SU-DHL-6 (cell line): ENCODE measurements at regions not wholly inside any gene's neighbourhood (a gene's known extent, or its start where the extent isn't known, plus 50 kb on each side); places are given as distances from the start of the nearest gene placed in this dataset.

Experiments used
- H2AFZ ChIP-seq: fragments of 200-600 bp; sonication (generic); 2 replicates; pipeline ENCODE4 v1.6.1; 2014; ENCODE audit warnings: low read depth, mild to moderate bottlenecking, moderate library complexity, mixed read lengths, antibody characterized with exemption, low read length; ENCODE audit not compliant: severe bottlenecking
- H3F3A ChIP-seq: fragments of 200-600 bp; shearing (Covaris generic); 2 replicates; pipeline ENCODE4 v1.6.0; 2016; ENCODE audit warnings: antibody characterized with exemption, mild to moderate bottlenecking; ENCODE audit not compliant: insufficient read depth
- H3K27ac ChIP-seq: fragments of 200-600 bp; sonication (generic); 2 replicates; pipeline ENCODE4 v1.5.1; 2016; ENCODE audit warnings: low read depth, mild to moderate bottlenecking, low read length, moderate library complexity, mixed read lengths
- H3K27me3 ChIP-seq: fragments of 200-600 bp; sonication (generic), shearing (Covaris generic); 2 replicates; pipeline ENCODE4 v1.6.0; 2014; ENCODE audit warnings: mild to moderate bottlenecking, low read length
- H3K36me3 ChIP-seq: fragments of 200-600 bp; sonication (generic); 2 replicates; pipeline ENCODE4 v1.6.1; 2014; ENCODE audit warnings: mild to moderate bottlenecking, low read length, mixed read lengths
- H3K4me2 ChIP-seq: fragments of 300-600, 200-600 bp; shearing (Covaris generic), sonication (generic); 2 replicates; pipeline ENCODE4 v1.6.0; 2014; ENCODE audit warnings: low read length, low read depth, mild to moderate bottlenecking; ENCODE audit not compliant: poor library complexity, severe bottlenecking
- H3K4me3 ChIP-seq: fragments of 200-600 bp; sonication (generic); 2 replicates; pipeline ENCODE4 v1.5.1; 2014; ENCODE audit warnings: antibody characterized with exemption, low read length, mild to moderate bottlenecking, mixed read lengths; ENCODE audit not compliant: insufficient read depth, poor library complexity, severe bottlenecking
- H3K79me2 ChIP-seq: fragments of 200-600 bp; sonication (generic); 2 replicates; pipeline ENCODE4 v1.6.1; 2014; ENCODE audit warnings: mild to moderate bottlenecking, low read length, moderate library complexity; ENCODE audit not compliant: insufficient read depth
- H3K9ac ChIP-seq: fragments of 200-600 bp; sonication (generic); 2 replicates; pipeline ENCODE4 v1.7.0; 2014; ENCODE audit warnings: mild to moderate bottlenecking, low read length
- H3K9me2 ChIP-seq: fragments of 200-600 bp; sonication (generic); replicated peaks from 2 replicates; pipeline ENCODE4 v1.6.1; 2014; ENCODE audit warnings: low read length; ENCODE audit not compliant: insufficient read depth
- H3K9me3 ChIP-seq: fragments of 200-600 bp; sonication (generic); 2 replicates; pipeline ENCODE4 v1.6.1; 2014; ENCODE audit warnings: low read length, mixed read lengths; ENCODE audit not compliant: insufficient read depth
- H4K20me1 ChIP-seq: fragments of 200-600 bp; sonication (generic); 2 replicates; pipeline ENCODE4 v1.6.1; 2014; ENCODE audit warnings: low read depth, mild to moderate bottlenecking, antibody characterized with exemption, low read length, moderate library complexity, mixed read lengths
- CTCF ChIP-seq: fragments of 200-600 bp; sonication (generic); IDR thresholded peaks from one replicate; pipeline ENCODE4 v1.5.1; 2017; ENCODE audit warnings: antibody characterized with exemption, mild to moderate bottlenecking, low read length, moderate library complexity; ENCODE audit not compliant: insufficient read depth, poor library complexity, severe bottlenecking
- EZH2phosphoT487 ChIP-seq: fragments of 200-600 bp; sonication (generic), shearing (Covaris generic); conservative IDR thresholded peaks from 2 replicates; pipeline ENCODE4 v1.6.1; 2018; ENCODE audit warnings: mild to moderate bottlenecking, antibody characterized with exemption, low read length, moderate library complexity, mixed read lengths

- TF ChIP-seq EZH2phosphoT487 (no peak), CTCF (no peak)
- Histone ChIP-seq H2AFZ (no peak overlapping the region), H4K20me1 (no peaks in the 10 kb centered on the region), H3K27ac (no peak overlapping the region), H3F3A (no peaks in the 10 kb centered on the region), H3K4me3 (no peak overlapping the region), H3K9me2 (no peaks in the 10 kb centered on the region), H3K9ac (no peak overlapping the region), H3K27me3 (no peaks in the 10 kb centered on the region), H3K36me3 (no peaks in the 10 kb centered on the region), H3K4me2 (no peak overlapping the region), H3K9me3 (no peaks in the 10 kb centered on the region), H3K79me2 (no peaks in the 10 kb centered on the region)
Measured at GRCh38 chr5:138702166-138703077, 50.8 kb upstream of the CTNNA1 start.

- no peak overlapping the region for H3K27ac ChIP-seq
- no peak for TF ChIP-seq EZH2phosphoT487
- no peak for TF ChIP-seq CTCF
- H3K79me2 ChIP-seq = no peaks in the 10 kb centered on the region
- no peak overlapping the region for H3K4me3 ChIP-seq
- no peak overlapping the region for H3K9ac ChIP-seq
- no peaks in the 10 kb centered on the region for H3K27me3 ChIP-seq
- H3K36me3 ChIP-seq = no peaks in the 10 kb centered on the region
- no peaks in the 10 kb centered on the region for H3K9me3 ChIP-seq
- no peak overlapping the region for H2AFZ ChIP-seq
- no peaks in the 10 kb centered on the region for H3F3A ChIP-seq
- H3K4me2 ChIP-seq = no peak overlapping the region
- H4K20me1 ChIP-seq = no peaks in the 10 kb centered on the region
- no peaks in the 10 kb centered on the region for H3K9me2 ChIP-seq
Measured at GRCh38 chr5:138701678-138702077, 51.5 kb upstream of the CTNNA1 start.

GRCh38 chr5:138700581-138701362, 52.5 kb upstream of the CTNNA1 start:
- no peak overlapping the region for H2AFZ ChIP-seq
- no peak overlapping the region for H3K9ac ChIP-seq
- H3K79me2 ChIP-seq = no peaks in the 10 kb centered on the region

More at GRCh38 chr5:138700581-138701362, 52.5 kb upstream of the CTNNA1 start:
- no peaks in the 10 kb centered on the region for H3K36me3 ChIP-seq
- no peaks in the 10 kb centered on the region for H3K9me2 ChIP-seq
- no peaks in the 10 kb centered on the region for H3K9me3 ChIP-seq
- no peak for TF ChIP-seq EZH2phosphoT487
- TF ChIP-seq CTCF = no peak
- no peaks in the 10 kb centered on the region for H3F3A ChIP-seq
- H3K4me2 ChIP-seq = no peak overlapping the region
- H3K4me3 ChIP-seq = no peak overlapping the region
- H3K27ac ChIP-seq = no peak overlapping the region
- H3K27me3 ChIP-seq = no peaks in the 10 kb centered on the region
- H4K20me1 ChIP-seq = no peaks in the 10 kb centered on the region
